Endometrium (tissue), 2 donors: ENCODE measurements at regions not wholly inside any gene's neighbourhood (a gene's known extent, or its start where the extent isn't known, plus 50 kb on each side); places are given as distances from the start of the nearest gene placed in this dataset.
"Not testable (repeated sequence)": the region's sequence is repeated elsewhere in the genome, so short reads cannot be mapped to it uniquely, and the experiment has no call there.

ENCODE experiments used
- FAIRE-seq: peaks from 2 replicates; lab custom pipeline; 2012; peaks lifted over from hg19 to GRCh38; lab: Jason Lieb, UNC
- donor health status: control.
- donor health status: control.

- no peak for FAIRE-seq
Observed at GRCh38 chr12:131391399-131391798, 319.5 kb upstream of the SFSWAP start.

- FAIRE-seq, result not testable (repeated sequence)
Observed at GRCh38 chr12:131394752-131395151, 316.1 kb upstream of the SFSWAP start.

- FAIRE-seq, result not testable (repeated sequence)
Observed at GRCh38 chr12:131395209-131395684, 315.6 kb upstream of the SFSWAP start.

- FAIRE-seq, result no peak
Observed at GRCh38 chr12:131395971-131396573, 314.8 kb upstream of the SFSWAP start.

- FAIRE-seq, result no peak
Observed at GRCh38 chr12:131397493-131398181, 313.3 kb upstream of the SFSWAP start.

GRCh38 chr12:131399000-131399399 lies 311.9 kb upstream of the SFSWAP start:
- FAIRE-seq, result no peak

- not testable (repeated sequence) for FAIRE-seq
Observed at GRCh38 chr12:131400668-131401294, 310.1 kb upstream of the SFSWAP start.

GRCh38 chr12:131401907-131402633 lies 308.8 kb upstream of the SFSWAP start:
- FAIRE-seq, result peak; percentile 70

- no peak for FAIRE-seq
Observed at GRCh38 chr12:131402781-131403396, 308.0 kb upstream of the SFSWAP start.

GRCh38 chr12:131403676-131404075 lies 307.2 kb upstream of the SFSWAP start:
- FAIRE-seq, result no peak

- FAIRE-seq, result no peak
Observed at GRCh38 chr12:131404705-131405104, 306.2 kb upstream of the SFSWAP start.

- FAIRE-seq, result no peak
Observed at GRCh38 chr12:131407221-131408035, 303.5 kb upstream of the SFSWAP start.

GRCh38 chr12:131408036-131408365 lies 302.9 kb upstream of the SFSWAP start:
- no peak for FAIRE-seq

GRCh38 chr12:131408484-131408883 lies 302.4 kb upstream of the SFSWAP start:
- no peak for FAIRE-seq

GRCh38 chr12:131409211-131409610 lies 301.7 kb upstream of the SFSWAP start:
- no peak for FAIRE-seq

- not testable (repeated sequence) for FAIRE-seq
Observed at GRCh38 chr12:131411827-131412226, 299.1 kb upstream of the SFSWAP start.

GRCh38 chr12:131413006-131413405 lies 297.9 kb upstream of the SFSWAP start:
- FAIRE-seq, result no peak

GRCh38 chr12:131413471-131413870 lies 297.4 kb upstream of the SFSWAP start:
- FAIRE-seq, result no peak

- not testable (repeated sequence) for FAIRE-seq
Observed at GRCh38 chr12:131414155-131414922, 296.6 kb upstream of the SFSWAP start.

GRCh38 chr12:131415781-131416180 lies 295.1 kb upstream of the SFSWAP start:
- no peak for FAIRE-seq

GRCh38 chr12:131418121-131418520 lies 292.8 kb upstream of the SFSWAP start:
- FAIRE-seq, result no peak
